ENCODE measurements at regions not wholly inside any gene's neighbourhood (a gene's known extent, or its start where the extent isn't known, plus 50 kb on each side); places are given as distances from the start of the nearest gene placed in this dataset.

- no peak for TF ChIP-seq FOXP2 (optimal IDR thresholded peaks at IDR 0.05; ENCODE audit: control extremely low read depth, extremely low read length, insufficient read depth)
- no peak for TF ChIP-seq EZH2 (IDR thresholded peaks at IDR 0.05)
Measured at GRCh38 chr17:54063639-54064038, 240.9 kb downstream of the KIF2B start.

All from SK-N-MC (cell line).